K562 (cell line): ENCODE measurements at regions not wholly inside any gene's neighbourhood (a gene's known extent, or its start where the extent isn't known, plus 50 kb on each side); places are given as distances from the start of the nearest gene placed in this dataset.

ENCODE experiments used
- ATAC-seq: fragments of 200-7000 bp; cut with Tn5 transposase; 3 replicates; pipeline ENCODE4 v1.9.1; 2020; ENCODE audit warnings: moderate library complexity
- BruUV-seq: library from RNA; stranded (reverse); fragments of 400-500 nt; replicated peaks from 2 replicates; lab custom pipeline; 2021; lab: Mats Ljungman, UMichigan
- CTCF ChIA-PET: fragments of 300-600 bp; formaldehyde crosslinking; extraction: SDS; loops from one replicate; lab custom pipeline; 2021; ENCODE audit warnings: low intra/inter-chr PET ratio; lab: Yijun Ruan, JAX
- POLR2A ChIA-PET: fragments of 300-600, 350-650 bp; sonication (Branson Sonifier 250); formaldehyde crosslinking; extraction: SDS; loops from one replicate; lab custom pipeline; 2021; ENCODE audit warnings: antibody characterized with exemption, inconsistent platforms; lab: Yijun Ruan, JAX
- DNase-seq, 4 experiments: peaks; one replicate each; pipeline versions ENCODE4 v3.0.0 to v3.0.0-alpha.2; 2011 to 2018; ENCODE audit warnings: low spot score in 3 of 4, mixed read lengths in 3 of 4; ENCODE audit errors: extremely low read depth in 1 of 4
- FAIRE-seq: peaks from 2 replicates; lab custom pipeline; 2011; peaks lifted over from hg19 to GRCh38; lab: Jason Lieb, UNC
- H2AFZ ChIP-seq: 2 replicates; pipeline ENCODE4 v1.6.0; 2011; ENCODE audit warnings: low read depth, low read length, control low read depth, inconsistent platforms
- H3K27ac ChIP-seq: fragments of 200-600 bp; 3 replicates; pipeline ENCODE4 v1.8.0; 2011; ENCODE audit warnings: low read depth, mild to moderate bottlenecking, control low read depth, inconsistent platforms, low read length, moderate library complexity, mixed read lengths; ENCODE audit errors: extremely low read depth
- H3K27me3 ChIP-seq, 2 experiments: fragments of 300-600 bp in 1 of 2; 2 replicates in 1 of 2; 3 replicates in 1 of 2; pipeline versions ENCODE4 v1.6.0 to v1.8.0; 2011; ENCODE audit warnings: inconsistent platforms in 2 of 2, low read length in 2 of 2, mild to moderate bottlenecking in 1 of 2, mixed read lengths in 1 of 2, moderate library complexity in 1 of 2; ENCODE audit not compliant: control insufficient read depth in 2 of 2, insufficient read depth in 2 of 2
- H3K36me3 ChIP-seq: fragments of 300-600 bp; 3 replicates; pipeline ENCODE4 v1.8.0; 2011; ENCODE audit warnings: mild to moderate bottlenecking, low read length, inconsistent platforms; ENCODE audit not compliant: control insufficient read depth, insufficient read depth
- H3K4me1 ChIP-seq, 2 experiments: fragments of 200-600 bp in 1 of 2; replicated peaks in 1 of 2; 2 replicates in 1 of 2; 3 replicates in 1 of 2; pipeline versions ENCODE4 v1.5.1 to v1.8.0; 2011; ENCODE audit warnings: inconsistent platforms in 2 of 2, low read length in 2 of 2, mild to moderate bottlenecking in 1 of 2, mixed read lengths in 1 of 2, moderate library complexity in 1 of 2; ENCODE audit not compliant: control insufficient read depth in 2 of 2, insufficient read depth in 2 of 2
- H3K4me2 ChIP-seq: 2 replicates; pipeline ENCODE4 v1.6.1; 2011; ENCODE audit warnings: low read length, control low read depth, inconsistent platforms, mixed read lengths; ENCODE audit not compliant: insufficient read depth
- H3K4me3 ChIP-seq: fragments of 200-600 bp; sonication (generic), shearing (Covaris generic); 2 replicates; pipeline ENCODE4 v1.5.1; 2016; ENCODE audit warnings: control low read depth, inconsistent platforms
- H3K79me2 ChIP-seq: fragments of 200-600 bp; 3 replicates; pipeline ENCODE4 v1.8.0; 2011; ENCODE audit warnings: low read length, inconsistent platforms; ENCODE audit not compliant: control insufficient read depth, insufficient read depth
- H3K9ac ChIP-seq, 2 experiments: 2 replicates each; pipeline versions ENCODE4 v1.6.0 to v1.6.1; 2011; ENCODE audit warnings: low read depth in 2 of 2, low read length in 2 of 2, control low read depth in 1 of 2, inconsistent platforms in 1 of 2, mild to moderate bottlenecking in 1 of 2, mixed read lengths in 1 of 2; ENCODE audit not compliant: insufficient read depth in 1 of 2
- H3K9me1 ChIP-seq: one replicate; pipeline ENCODE4 v1.6.0; 2011; ENCODE audit warnings: inconsistent platforms, mild to moderate bottlenecking, low read length, moderate library complexity; ENCODE audit not compliant: control insufficient read depth, insufficient read depth
- H3K9me3 ChIP-seq: replicated peaks from 2 replicates; pipeline ENCODE4 v1.5.1; 2011; ENCODE audit warnings: low read depth, low read length, inconsistent platforms; ENCODE audit not compliant: control insufficient read depth, insufficient read depth
- H4K20me1 ChIP-seq: replicated peaks from 2 replicates; pipeline ENCODE4 v1.6.1; 2011; ENCODE audit warnings: low read length, inconsistent platforms, mixed read lengths; ENCODE audit not compliant: control insufficient read depth, insufficient read depth
- CHAMP1 ChIP-seq: fragments of 450-650 bp; IDR thresholded peaks from 2 replicates; pipeline ENCODE4 v1.6.1; 2016; ENCODE audit warnings: mild to moderate bottlenecking
- FOSL1 ChIP-seq: fragments of 200-800 bp; sonication (Bioruptor generic); conservative IDR thresholded peaks from 2 replicates; pipeline ENCODE4 v1.6.1; 2016; ENCODE audit warnings: missing genetic modification characterization, missing compliant biosample characterization
- HNRNPUL1 ChIP-seq: fragments of 200-400 bp; formaldehyde crosslinking; IDR thresholded peaks from 2 replicates; pipeline ENCODE4 v1.6.1; 2017; ENCODE audit warnings: low read length
- L3MBTL2 ChIP-seq: fragments of 450-650 bp; IDR thresholded peaks from 2 replicates; pipeline ENCODE4 v1.6.1; 2016; ENCODE audit warnings: mild to moderate bottlenecking, moderate library complexity
- RNF2 ChIP-seq: sonication (generic); IDR thresholded peaks from 2 replicates; pipeline ENCODE4 v1.6.1; 2016
- SMAD2 ChIP-seq: fragments of 150-350 bp; IDR thresholded peaks from 2 replicates; pipeline ENCODE4 v1.6.1; 2014; ENCODE audit warnings: low read depth, mild to moderate bottlenecking, low read length
- TCF7L2 ChIP-seq: fragments of 150-350 bp; IDR thresholded peaks from 2 replicates; pipeline ENCODE4 v1.6.1; 2016; ENCODE audit warnings: low read depth, mild to moderate bottlenecking, low read length, moderate library complexity
- ZC3H4 ChIP-seq: sonication (generic); formaldehyde crosslinking; IDR thresholded peaks from 2 replicates; pipeline ENCODE4 v1.9.0; 2021; ENCODE audit warnings: missing genetic modification reagents, borderline replicate concordance
- ZNF384 ChIP-seq: IDR thresholded peaks from 2 replicates; pipeline ENCODE4 v1.6.1; 2012; ENCODE audit warnings: low read depth, low read length, improper control_type of control experiment
- WGBS: fragments of 100-300 bp; shearing (Covaris generic); methylation state at CpG from one replicate; pipeline ENCODE4 v1.1.6; 2016; ENCODE audit warnings: low coverage, mixed read lengths; ENCODE audit not compliant: insufficient coverage; ENCODE audit errors: missing lambda C conversion rate; 5-methylcytosine and 5-hydroxymethylcytosine counted together
- in situ Hi-C: fragments of 300-500 bp; cut with MboI; formaldehyde crosslinking; loops from 4 replicates; pipeline ENCODE4 v1.15.0; 2018; ENCODE audit warnings: inconsistent platforms, mixed read lengths
- intact Hi-C: fragments of 100-400 bp; cut with micrococcal nuclease; formaldehyde crosslinking; loops from 2 replicates; pipeline ENCODE4 v1.14.2; 2022
- TF ChIP-seq, protein P1 (sequence below): fragments of 450-650 bp; IDR thresholded peaks from 2 replicates; pipeline ENCODE4 v1.6.1; 2016; ENCODE audit warnings: mild to moderate bottlenecking, moderate library complexity

- no peak for TF ChIP-seq CHAMP1
- no peak for TF ChIP-seq ZC3H4
Observed at GRCh38 chr3:4011166-4011565, 211.9 kb downstream of the LRRN1 start (continued).

- no TSS peak for BruUV-seq
- Histone ChIP-seq H3K9me3 (no peaks in the 10 kb centered on the region), H3K4me1 (no peaks in the 10 kb centered on the region), H3K4me3 (no peak overlapping the region), H3K79me2 (no peaks in the 10 kb centered on the region), H3K9me1 (no peaks in the 10 kb centered on the region), H3K4me2 (no peak overlapping the region), H4K20me1 (no peaks in the 10 kb centered on the region), H3K27me3 (no peaks in the 10 kb centered on the region), H2AFZ (no peak overlapping the region), H3K9ac (no peak overlapping the region), H3K27ac (no peak overlapping the region), H3K36me3 (no peaks in the 10 kb centered on the region)
- ChIA-PET CTCF (no interaction called here), POLR2A (no interaction called here)
- intact Hi-C loops (no loop called here), in situ Hi-C loops (no loop called here)
- FAIRE-seq (no peak), ATAC-seq (no peak), DNase-seq (no peak)
- WGBS, result 0% methylated on average over 2 of the region's 2 CpGs
- TF ChIP-seq FOSL1 (tag) (no peak), HNRNPUL1 (no peak), SMAD2 (no peak), L3MBTL2 (no peak), TCF7L2 (no peak), RNF2 (no peak), ZNF384 (no peak)
- TF ChIP-seq, protein P1, sequence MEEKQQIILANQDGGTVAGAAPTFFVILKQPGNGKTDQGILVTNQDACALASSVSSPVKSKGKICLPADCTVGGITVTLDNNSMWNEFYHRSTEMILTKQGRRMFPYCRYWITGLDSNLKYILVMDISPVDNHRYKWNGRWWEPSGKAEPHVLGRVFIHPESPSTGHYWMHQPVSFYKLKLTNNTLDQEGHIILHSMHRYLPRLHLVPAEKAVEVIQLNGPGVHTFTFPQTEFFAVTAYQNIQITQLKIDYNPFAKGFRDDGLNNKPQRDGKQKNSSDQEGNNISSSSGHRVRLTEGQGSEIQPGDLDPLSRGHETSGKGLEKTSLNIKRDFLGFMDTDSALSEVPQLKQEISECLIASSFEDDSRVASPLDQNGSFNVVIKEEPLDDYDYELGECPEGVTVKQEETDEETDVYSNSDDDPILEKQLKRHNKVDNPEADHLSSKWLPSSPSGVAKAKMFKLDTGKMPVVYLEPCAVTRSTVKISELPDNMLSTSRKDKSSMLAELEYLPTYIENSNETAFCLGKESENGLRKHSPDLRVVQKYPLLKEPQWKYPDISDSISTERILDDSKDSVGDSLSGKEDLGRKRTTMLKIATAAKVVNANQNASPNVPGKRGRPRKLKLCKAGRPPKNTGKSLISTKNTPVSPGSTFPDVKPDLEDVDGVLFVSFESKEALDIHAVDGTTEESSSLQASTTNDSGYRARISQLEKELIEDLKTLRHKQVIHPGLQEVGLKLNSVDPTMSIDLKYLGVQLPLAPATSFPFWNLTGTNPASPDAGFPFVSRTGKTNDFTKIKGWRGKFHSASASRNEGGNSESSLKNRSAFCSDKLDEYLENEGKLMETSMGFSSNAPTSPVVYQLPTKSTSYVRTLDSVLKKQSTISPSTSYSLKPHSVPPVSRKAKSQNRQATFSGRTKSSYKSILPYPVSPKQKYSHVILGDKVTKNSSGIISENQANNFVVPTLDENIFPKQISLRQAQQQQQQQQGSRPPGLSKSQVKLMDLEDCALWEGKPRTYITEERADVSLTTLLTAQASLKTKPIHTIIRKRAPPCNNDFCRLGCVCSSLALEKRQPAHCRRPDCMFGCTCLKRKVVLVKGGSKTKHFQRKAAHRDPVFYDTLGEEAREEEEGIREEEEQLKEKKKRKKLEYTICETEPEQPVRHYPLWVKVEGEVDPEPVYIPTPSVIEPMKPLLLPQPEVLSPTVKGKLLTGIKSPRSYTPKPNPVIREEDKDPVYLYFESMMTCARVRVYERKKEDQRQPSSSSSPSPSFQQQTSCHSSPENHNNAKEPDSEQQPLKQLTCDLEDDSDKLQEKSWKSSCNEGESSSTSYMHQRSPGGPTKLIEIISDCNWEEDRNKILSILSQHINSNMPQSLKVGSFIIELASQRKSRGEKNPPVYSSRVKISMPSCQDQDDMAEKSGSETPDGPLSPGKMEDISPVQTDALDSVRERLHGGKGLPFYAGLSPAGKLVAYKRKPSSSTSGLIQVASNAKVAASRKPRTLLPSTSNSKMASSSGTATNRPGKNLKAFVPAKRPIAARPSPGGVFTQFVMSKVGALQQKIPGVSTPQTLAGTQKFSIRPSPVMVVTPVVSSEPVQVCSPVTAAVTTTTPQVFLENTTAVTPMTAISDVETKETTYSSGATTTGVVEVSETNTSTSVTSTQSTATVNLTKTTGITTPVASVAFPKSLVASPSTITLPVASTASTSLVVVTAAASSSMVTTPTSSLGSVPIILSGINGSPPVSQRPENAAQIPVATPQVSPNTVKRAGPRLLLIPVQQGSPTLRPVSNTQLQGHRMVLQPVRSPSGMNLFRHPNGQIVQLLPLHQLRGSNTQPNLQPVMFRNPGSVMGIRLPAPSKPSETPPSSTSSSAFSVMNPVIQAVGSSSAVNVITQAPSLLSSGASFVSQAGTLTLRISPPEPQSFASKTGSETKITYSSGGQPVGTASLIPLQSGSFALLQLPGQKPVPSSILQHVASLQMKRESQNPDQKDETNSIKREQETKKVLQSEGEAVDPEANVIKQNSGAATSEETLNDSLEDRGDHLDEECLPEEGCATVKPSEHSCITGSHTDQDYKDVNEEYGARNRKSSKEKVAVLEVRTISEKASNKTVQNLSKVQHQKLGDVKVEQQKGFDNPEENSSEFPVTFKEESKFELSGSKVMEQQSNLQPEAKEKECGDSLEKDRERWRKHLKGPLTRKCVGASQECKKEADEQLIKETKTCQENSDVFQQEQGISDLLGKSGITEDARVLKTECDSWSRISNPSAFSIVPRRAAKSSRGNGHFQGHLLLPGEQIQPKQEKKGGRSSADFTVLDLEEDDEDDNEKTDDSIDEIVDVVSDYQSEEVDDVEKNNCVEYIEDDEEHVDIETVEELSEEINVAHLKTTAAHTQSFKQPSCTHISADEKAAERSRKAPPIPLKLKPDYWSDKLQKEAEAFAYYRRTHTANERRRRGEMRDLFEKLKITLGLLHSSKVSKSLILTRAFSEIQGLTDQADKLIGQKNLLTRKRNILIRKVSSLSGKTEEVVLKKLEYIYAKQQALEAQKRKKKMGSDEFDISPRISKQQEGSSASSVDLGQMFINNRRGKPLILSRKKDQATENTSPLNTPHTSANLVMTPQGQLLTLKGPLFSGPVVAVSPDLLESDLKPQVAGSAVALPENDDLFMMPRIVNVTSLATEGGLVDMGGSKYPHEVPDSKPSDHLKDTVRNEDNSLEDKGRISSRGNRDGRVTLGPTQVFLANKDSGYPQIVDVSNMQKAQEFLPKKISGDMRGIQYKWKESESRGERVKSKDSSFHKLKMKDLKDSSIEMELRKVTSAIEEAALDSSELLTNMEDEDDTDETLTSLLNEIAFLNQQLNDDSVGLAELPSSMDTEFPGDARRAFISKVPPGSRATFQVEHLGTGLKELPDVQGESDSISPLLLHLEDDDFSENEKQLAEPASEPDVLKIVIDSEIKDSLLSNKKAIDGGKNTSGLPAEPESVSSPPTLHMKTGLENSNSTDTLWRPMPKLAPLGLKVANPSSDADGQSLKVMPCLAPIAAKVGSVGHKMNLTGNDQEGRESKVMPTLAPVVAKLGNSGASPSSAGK, result no peak
Observed at GRCh38 chr3:4015426-4015825, 216.2 kb downstream of the LRRN1 start.
